A673 (cell line): ENCODE measurements at regions not wholly inside any gene's neighbourhood (a gene's known extent, or its start where the extent isn't known, plus 50 kb on each side); places are given as distances from the start of the nearest gene placed in this dataset.

Experiments
- BruUV-seq: library from RNA; stranded (reverse); fragments of 400-500 nt; replicated peaks from 2 replicates; lab custom pipeline; 2021; lab: Mats Ljungman, UMichigan
- CTCF ChIA-PET: fragments of 300-600 bp; sonication (Branson Sonifier 250); formaldehyde crosslinking; loops from one replicate; lab custom pipeline; 2022; ENCODE audit warnings: antibody characterized with exemption; lab: Charles Lee
- POLR2A ChIA-PET: fragments of 300-600 bp; sonication (Branson Sonifier 250); formaldehyde crosslinking; loops from one replicate; lab custom pipeline; 2022; ENCODE audit warnings: antibody characterized with exemption; ENCODE audit not compliant: low non-redundant PET; lab: Charles Lee
- DNase-seq: peaks from one replicate; pipeline ENCODE4 v3.0.0-alpha.2; 2015; ENCODE audit warnings: low spot score
- H3K27ac ChIP-seq: fragments of 200-600 bp; sonication (generic); 2 replicates; pipeline ENCODE4 v1.5.1; 2016; ENCODE audit warnings: mixed run types, low read depth, mild to moderate bottlenecking, mixed read lengths, antibody characterized with exemption, low read length; ENCODE audit not compliant: poor library complexity, severe bottlenecking
- H3K27me3 ChIP-seq: fragments of 200-600 bp; sonication (generic); replicated peaks from 2 replicates; pipeline ENCODE4 v1.6.1; 2017; ENCODE audit warnings: mixed run types, low read depth, mild to moderate bottlenecking, mixed read lengths, antibody characterized with exemption, low read length; ENCODE audit not compliant: insufficient read depth, poor library complexity
- H3K36me3 ChIP-seq: fragments of 200-600 bp; sonication (generic); 2 replicates; pipeline ENCODE4 v1.6.1; 2016; ENCODE audit warnings: mixed run types, mild to moderate bottlenecking, mixed read lengths, antibody characterized with exemption, low read length; ENCODE audit not compliant: insufficient read depth, poor library complexity, severe bottlenecking
- H3K4me1 ChIP-seq: fragments of 200-600 bp; sonication (generic); 2 replicates; pipeline ENCODE4 v1.6.1; 2017; ENCODE audit warnings: mixed run types, mild to moderate bottlenecking, mixed read lengths, antibody characterized with exemption, low read length; ENCODE audit not compliant: insufficient read depth, poor library complexity, severe bottlenecking
- H3K4me3 ChIP-seq: fragments of 200-600 bp; sonication (generic); 2 replicates; pipeline ENCODE4 v1.5.1; 2016; ENCODE audit warnings: low read depth, mixed run types, mild to moderate bottlenecking, mixed read lengths, low read length; ENCODE audit not compliant: poor library complexity, severe bottlenecking
- H3K9me3 ChIP-seq: fragments of 200-600 bp; sonication (generic); 2 replicates; pipeline ENCODE4 v1.6.1; 2016; ENCODE audit warnings: mixed run types, low read depth, mild to moderate bottlenecking, mixed read lengths, antibody characterized with exemption, low read length; ENCODE audit not compliant: poor library complexity, severe bottlenecking
- EZH2 ChIP-seq: fragments of 200-600 bp; sonication (generic); IDR thresholded peaks from 2 replicates; pipeline ENCODE4 v1.6.1; 2017; ENCODE audit warnings: borderline replicate concordance, low read depth, mild to moderate bottlenecking, mixed read lengths, antibody characterized with exemption, low read length; ENCODE audit not compliant: poor library complexity, severe bottlenecking
- intact Hi-C: fragments of 100-400 bp; cut with micrococcal nuclease; formaldehyde crosslinking; loops from one replicate; pipeline ENCODE4 v1.10.0; 2022; ENCODE audit not compliant: unreplicated experiment
- TF ChIP-seq, protein P1 (sequence below): fragments of 300-800, 200-600 bp; sonication (generic); conservative IDR thresholded peaks from 2 replicates; pipeline ENCODE4 v1.5.1; 2017; ENCODE audit warnings: low read depth, mild to moderate bottlenecking, antibody characterized with exemption, low read length, moderate library complexity, mixed read lengths

- Histone ChIP-seq H3K27ac (no peak overlapping the region), H3K4me3 (no peak overlapping the region), H3K4me1 (no peaks in the 10 kb centered on the region), H3K9me3 (no peaks in the 10 kb centered on the region), H3K27me3 (no peaks in the 10 kb centered on the region), H3K36me3 (no peaks in the 10 kb centered on the region)
- BruUV-seq, result no TSS peak
- intact Hi-C loops, result no loop called here
- TF ChIP-seq EZH2, result no peak
- TF ChIP-seq, protein P1, sequence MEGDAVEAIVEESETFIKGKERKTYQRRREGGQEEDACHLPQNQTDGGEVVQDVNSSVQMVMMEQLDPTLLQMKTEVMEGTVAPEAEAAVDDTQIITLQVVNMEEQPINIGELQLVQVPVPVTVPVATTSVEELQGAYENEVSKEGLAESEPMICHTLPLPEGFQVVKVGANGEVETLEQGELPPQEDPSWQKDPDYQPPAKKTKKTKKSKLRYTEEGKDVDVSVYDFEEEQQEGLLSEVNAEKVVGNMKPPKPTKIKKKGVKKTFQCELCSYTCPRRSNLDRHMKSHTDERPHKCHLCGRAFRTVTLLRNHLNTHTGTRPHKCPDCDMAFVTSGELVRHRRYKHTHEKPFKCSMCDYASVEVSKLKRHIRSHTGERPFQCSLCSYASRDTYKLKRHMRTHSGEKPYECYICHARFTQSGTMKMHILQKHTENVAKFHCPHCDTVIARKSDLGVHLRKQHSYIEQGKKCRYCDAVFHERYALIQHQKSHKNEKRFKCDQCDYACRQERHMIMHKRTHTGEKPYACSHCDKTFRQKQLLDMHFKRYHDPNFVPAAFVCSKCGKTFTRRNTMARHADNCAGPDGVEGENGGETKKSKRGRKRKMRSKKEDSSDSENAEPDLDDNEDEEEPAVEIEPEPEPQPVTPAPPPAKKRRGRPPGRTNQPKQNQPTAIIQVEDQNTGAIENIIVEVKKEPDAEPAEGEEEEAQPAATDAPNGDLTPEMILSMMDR, result no peak
- ChIA-PET CTCF (no interaction called here), POLR2A (no interaction called here)
- DNase-seq, result no peak
Observed at GRCh38 chr22:25392584-25392983, 171.9 kb upstream of the GRK3 start.

GRCh38 chr22:25393121-25393805 lies 171.2 kb upstream of the GRK3 start:
- H3K27ac ChIP-seq, result no peak overlapping the region
- intact Hi-C loops, result no loop called here
- CTCF ChIA-PET, result no interaction called here
- no peaks in the 10 kb centered on the region for H3K27me3 ChIP-seq
- no TSS peak for BruUV-seq
- no peak for DNase-seq
- no peak overlapping the region for H3K4me3 ChIP-seq
- TF ChIP-seq EZH2, result no peak
- TF ChIP-seq, protein P1, result no peak
- H3K9me3 ChIP-seq, result no peaks in the 10 kb centered on the region
- POLR2A ChIA-PET, result no interaction called here
- no peaks in the 10 kb centered on the region for H3K36me3 ChIP-seq
- H3K4me1 ChIP-seq, result no peaks in the 10 kb centered on the region

DNA sequence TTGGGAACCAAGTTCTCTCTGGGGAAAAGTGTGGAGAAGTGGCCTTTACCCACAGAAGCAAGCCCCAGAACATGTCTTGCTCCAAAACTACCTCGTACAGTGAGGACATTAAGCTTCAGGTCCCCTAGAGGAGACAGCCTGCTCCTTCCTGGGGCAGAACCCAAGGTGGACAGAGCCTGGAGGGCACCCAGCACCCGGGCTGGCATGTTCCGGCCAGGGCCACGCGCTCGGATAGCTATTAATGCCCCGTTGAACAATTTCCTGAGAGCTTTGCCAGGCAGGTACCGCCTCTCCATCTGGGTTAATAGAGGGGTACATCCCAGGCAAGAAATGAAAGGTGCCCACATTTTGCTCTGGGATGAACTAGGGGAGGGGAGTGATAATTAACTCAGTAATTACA lies 169.0 kb upstream of the GRK3 start:
- no peaks in the 10 kb centered on the region for H3K4me1 ChIP-seq
- H3K36me3 ChIP-seq, result no peaks in the 10 kb centered on the region
- H3K27me3 ChIP-seq, result no peaks in the 10 kb centered on the region
- TF ChIP-seq EZH2, result no peak
- TF ChIP-seq, protein P1, result no peak
- ChIA-PET POLR2A (no interaction called here), CTCF (no interaction called here)
- BruUV-seq, result no TSS peak
- intact Hi-C loops, result no loop called here
- no peak for DNase-seq
- no peak overlapping the region for H3K27ac ChIP-seq
- H3K4me3 ChIP-seq, result no peak overlapping the region
- H3K9me3 ChIP-seq, result no peaks in the 10 kb centered on the region
